Heart left ventricle (tissue), 13 donors: ENCODE measurements at regions not wholly inside any gene's neighbourhood (a gene's known extent, or its start where the extent isn't known, plus 50 kb on each side); places are given as distances from the start of the nearest gene placed in this dataset.

Experiments used
- POLR2A ChIP-seq, 2 donors: fragments of 450-650 bp; IDR thresholded peaks; one replicate each; pipeline ENCODE4 v1.6.1; 2017; ENCODE audit warnings: antibody characterized with exemption in 2 of 2, mild to moderate bottlenecking in 2 of 2, moderate library complexity in 2 of 2
- TF ChIP-seq, protein P1 (sequence below), 12 donors: fragments of 200-600 bp; sonication (generic) in 4 of 12; IDR thresholded peaks; one replicate each; pipeline versions ENCODE4 v1.5.0 to v1.8.0; 2018 to 2022; ENCODE audit warnings: antibody characterized with exemption in 12 of 12, mild to moderate bottlenecking in 5 of 12
- donor health status: ischemic (EF 13 %, LVEDD 7.1; RV severe dilation, severe dysfunction).
- donor health status: DM: no; HTN: yes; CAD: no.
- donor health status: DM: no; HTN: no; CAD: no.
- donor health status: ischemic (EF 25% LVEDD 6.9; RV normal size, moderate dysfunction).
- donor health status: ischemic (EF 25% LVEDD 5.7; RV mildly dilated, moderate dysfunction).
- donor health status: ischemic (EF 35%, LVEDD 5.7; RV mildly dilated, moderate dysfunction).
- donor health status: nonischemic (EF 11% LVEDD 7.7; RV severe dilation, severe dysfunction).
- donor health status: DM: yes; HTN: yes; CAD: no.
- donor health status: PGD.
- donor health status: ischemic (EF 29% LVEDD 5.4; RV normal size, mild dysfunction).
- donor health status: nonischemic (EF 23%, LVEDD 6.1; RV moderate dilation, normal function).

GRCh38 chr2:48108455-48108854, 202.2 kb upstream of the FBXO11 start:
- TF ChIP-seq, protein P1, sequence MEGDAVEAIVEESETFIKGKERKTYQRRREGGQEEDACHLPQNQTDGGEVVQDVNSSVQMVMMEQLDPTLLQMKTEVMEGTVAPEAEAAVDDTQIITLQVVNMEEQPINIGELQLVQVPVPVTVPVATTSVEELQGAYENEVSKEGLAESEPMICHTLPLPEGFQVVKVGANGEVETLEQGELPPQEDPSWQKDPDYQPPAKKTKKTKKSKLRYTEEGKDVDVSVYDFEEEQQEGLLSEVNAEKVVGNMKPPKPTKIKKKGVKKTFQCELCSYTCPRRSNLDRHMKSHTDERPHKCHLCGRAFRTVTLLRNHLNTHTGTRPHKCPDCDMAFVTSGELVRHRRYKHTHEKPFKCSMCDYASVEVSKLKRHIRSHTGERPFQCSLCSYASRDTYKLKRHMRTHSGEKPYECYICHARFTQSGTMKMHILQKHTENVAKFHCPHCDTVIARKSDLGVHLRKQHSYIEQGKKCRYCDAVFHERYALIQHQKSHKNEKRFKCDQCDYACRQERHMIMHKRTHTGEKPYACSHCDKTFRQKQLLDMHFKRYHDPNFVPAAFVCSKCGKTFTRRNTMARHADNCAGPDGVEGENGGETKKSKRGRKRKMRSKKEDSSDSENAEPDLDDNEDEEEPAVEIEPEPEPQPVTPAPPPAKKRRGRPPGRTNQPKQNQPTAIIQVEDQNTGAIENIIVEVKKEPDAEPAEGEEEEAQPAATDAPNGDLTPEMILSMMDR (IDR thresholded peaks at IDR 0.05), result no peak
- no peak for TF ChIP-seq POLR2A (IDR thresholded peaks at IDR 0.05)
